HL-60 (cell line): ENCODE measurements at regions not wholly inside any gene's neighbourhood (a gene's known extent, or its start where the extent isn't known, plus 50 kb on each side); places are given as distances from the start of the nearest gene placed in this dataset.

Experiments used
- DNase-seq, 2 experiments: peaks; one replicate each; pipeline ENCODE4 v3.0.0-alpha.2; 2010 to 2020; ENCODE audit warnings: low read depth in 1 of 2, low spot score in 1 of 2
- H3K27ac ChIP-seq: fragments of 250-450 bp; sonication (Bioruptor Pico); replicated peaks from 2 replicates; pipeline ENCODE4 v1.5.1; 2020; ENCODE audit warnings: mild to moderate bottlenecking, moderate library complexity
- H3K27me3 ChIP-seq: fragments of 250-450 bp; sonication (Bioruptor Pico); 2 replicates; pipeline ENCODE4 v1.5.1; 2021; ENCODE audit warnings: mild to moderate bottlenecking, moderate library complexity; ENCODE audit not compliant: insufficient read depth, poor library complexity, severe bottlenecking
- H3K4me3 ChIP-seq: replicated peaks from 2 replicates; pipeline ENCODE4 v1.5.1; 2011; ENCODE audit warnings: mild to moderate bottlenecking, control low read depth, low read length; ENCODE audit not compliant: insufficient read depth
- GABPA ChIP-seq: IDR thresholded peaks from 2 replicates; pipeline ENCODE4 v1.6.1; 2012; ENCODE audit warnings: low read depth
- POLR2AphosphoS5 ChIP-seq: IDR thresholded peaks from 2 replicates; pipeline ENCODE4 v1.6.1; 2012; ENCODE audit warnings: low read depth
- SPI1 ChIP-seq: IDR thresholded peaks from 2 replicates; pipeline ENCODE4 v1.6.1; 2012; ENCODE audit warnings: low read depth, mild to moderate bottlenecking, borderline replicate concordance
- TF ChIP-seq, protein P1 (sequence below): IDR thresholded peaks from one replicate; pipeline ENCODE4 v1.5.1; 2011; ENCODE audit warnings: low read length, control low read depth, inconsistent platforms; ENCODE audit not compliant: insufficient read depth
- TF ChIP-seq, protein P2 (sequence below): IDR thresholded peaks from 2 replicates; pipeline ENCODE4 v1.6.1; 2012; ENCODE audit warnings: low read depth; ENCODE audit not compliant: insufficient replicate concordance

GRCh38 chr10:83333566-83333965, 805.7 kb upstream of the GHITM start:
- DNase-seq: no peak
- Histone ChIP-seq H3K27ac (no peak overlapping the region), H3K4me3 (no peak overlapping the region), H3K27me3 (no peaks in the 10 kb centered on the region)
- no peak for TF ChIP-seq GABPA
- TF ChIP-seq POLR2AphosphoS5: no peak
- TF ChIP-seq, protein P1, sequence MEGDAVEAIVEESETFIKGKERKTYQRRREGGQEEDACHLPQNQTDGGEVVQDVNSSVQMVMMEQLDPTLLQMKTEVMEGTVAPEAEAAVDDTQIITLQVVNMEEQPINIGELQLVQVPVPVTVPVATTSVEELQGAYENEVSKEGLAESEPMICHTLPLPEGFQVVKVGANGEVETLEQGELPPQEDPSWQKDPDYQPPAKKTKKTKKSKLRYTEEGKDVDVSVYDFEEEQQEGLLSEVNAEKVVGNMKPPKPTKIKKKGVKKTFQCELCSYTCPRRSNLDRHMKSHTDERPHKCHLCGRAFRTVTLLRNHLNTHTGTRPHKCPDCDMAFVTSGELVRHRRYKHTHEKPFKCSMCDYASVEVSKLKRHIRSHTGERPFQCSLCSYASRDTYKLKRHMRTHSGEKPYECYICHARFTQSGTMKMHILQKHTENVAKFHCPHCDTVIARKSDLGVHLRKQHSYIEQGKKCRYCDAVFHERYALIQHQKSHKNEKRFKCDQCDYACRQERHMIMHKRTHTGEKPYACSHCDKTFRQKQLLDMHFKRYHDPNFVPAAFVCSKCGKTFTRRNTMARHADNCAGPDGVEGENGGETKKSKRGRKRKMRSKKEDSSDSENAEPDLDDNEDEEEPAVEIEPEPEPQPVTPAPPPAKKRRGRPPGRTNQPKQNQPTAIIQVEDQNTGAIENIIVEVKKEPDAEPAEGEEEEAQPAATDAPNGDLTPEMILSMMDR: no peak
- TF ChIP-seq, protein P2, sequence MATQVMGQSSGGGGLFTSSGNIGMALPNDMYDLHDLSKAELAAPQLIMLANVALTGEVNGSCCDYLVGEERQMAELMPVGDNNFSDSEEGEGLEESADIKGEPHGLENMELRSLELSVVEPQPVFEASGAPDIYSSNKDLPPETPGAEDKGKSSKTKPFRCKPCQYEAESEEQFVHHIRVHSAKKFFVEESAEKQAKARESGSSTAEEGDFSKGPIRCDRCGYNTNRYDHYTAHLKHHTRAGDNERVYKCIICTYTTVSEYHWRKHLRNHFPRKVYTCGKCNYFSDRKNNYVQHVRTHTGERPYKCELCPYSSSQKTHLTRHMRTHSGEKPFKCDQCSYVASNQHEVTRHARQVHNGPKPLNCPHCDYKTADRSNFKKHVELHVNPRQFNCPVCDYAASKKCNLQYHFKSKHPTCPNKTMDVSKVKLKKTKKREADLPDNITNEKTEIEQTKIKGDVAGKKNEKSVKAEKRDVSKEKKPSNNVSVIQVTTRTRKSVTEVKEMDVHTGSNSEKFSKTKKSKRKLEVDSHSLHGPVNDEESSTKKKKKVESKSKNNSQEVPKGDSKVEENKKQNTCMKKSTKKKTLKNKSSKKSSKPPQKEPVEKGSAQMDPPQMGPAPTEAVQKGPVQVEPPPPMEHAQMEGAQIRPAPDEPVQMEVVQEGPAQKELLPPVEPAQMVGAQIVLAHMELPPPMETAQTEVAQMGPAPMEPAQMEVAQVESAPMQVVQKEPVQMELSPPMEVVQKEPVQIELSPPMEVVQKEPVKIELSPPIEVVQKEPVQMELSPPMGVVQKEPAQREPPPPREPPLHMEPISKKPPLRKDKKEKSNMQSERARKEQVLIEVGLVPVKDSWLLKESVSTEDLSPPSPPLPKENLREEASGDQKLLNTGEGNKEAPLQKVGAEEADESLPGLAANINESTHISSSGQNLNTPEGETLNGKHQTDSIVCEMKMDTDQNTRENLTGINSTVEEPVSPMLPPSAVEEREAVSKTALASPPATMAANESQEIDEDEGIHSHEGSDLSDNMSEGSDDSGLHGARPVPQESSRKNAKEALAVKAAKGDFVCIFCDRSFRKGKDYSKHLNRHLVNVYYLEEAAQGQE: no peak
- no peak for TF ChIP-seq SPI1

DNA sequence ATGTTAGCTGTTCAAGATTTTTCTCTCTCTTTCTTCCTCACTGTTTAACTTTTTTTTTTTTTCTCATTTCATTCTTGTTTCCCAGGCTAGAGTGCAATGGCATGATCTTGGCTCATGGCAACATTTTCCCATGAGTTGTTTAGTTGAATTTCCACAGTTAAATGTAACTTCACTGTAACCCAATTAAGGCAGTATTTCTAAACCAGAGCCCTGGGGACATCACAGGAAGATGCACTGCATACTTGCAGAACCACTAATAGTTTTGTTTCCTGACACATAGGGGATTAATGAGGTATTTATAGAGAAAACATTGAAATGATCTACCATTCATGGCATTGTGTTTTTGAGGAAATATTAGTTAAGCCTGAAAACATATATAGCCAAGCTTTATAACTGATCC, 795.6 kb upstream of the GHITM start:
- no peak overlapping the region for H3K4me3 ChIP-seq
- no peak for DNase-seq
- H3K27ac ChIP-seq: no peak overlapping the region
- H3K27me3 ChIP-seq: no peaks in the 10 kb centered on the region
- TF ChIP-seq SPI1 (no peak), POLR2AphosphoS5 (no peak)

GRCh38 chr10:83346266-83346910, 792.9 kb upstream of the GHITM start:
- H3K4me3 ChIP-seq: no peak overlapping the region
- no peaks in the 10 kb centered on the region for H3K27me3 ChIP-seq
- H3K27ac ChIP-seq: no peak overlapping the region
- no peak for DNase-seq
- TF ChIP-seq POLR2AphosphoS5 (no peak), SPI1 (no peak), GABPA (no peak)
- TF ChIP-seq, protein P2: no peak
- TF ChIP-seq, protein P1: no peak

GRCh38 chr10:83352588-83352987, 786.7 kb upstream of the GHITM start:
- H3K4me3 ChIP-seq: no peak overlapping the region
- TF ChIP-seq, protein P2: no peak
- TF ChIP-seq, protein P1: no peak
- TF ChIP-seq POLR2AphosphoS5 (no peak), SPI1 (no peak), GABPA (no peak)
- H3K27me3 ChIP-seq: no peaks in the 10 kb centered on the region
- DNase-seq: no peak
- no peak overlapping the region for H3K27ac ChIP-seq
